ENCODE measurements at regions not wholly inside any gene's neighbourhood (a gene's known extent, or its start where the extent isn't known, plus 50 kb on each side); places are given as distances from the start of the nearest gene placed in this dataset.

DNA sequence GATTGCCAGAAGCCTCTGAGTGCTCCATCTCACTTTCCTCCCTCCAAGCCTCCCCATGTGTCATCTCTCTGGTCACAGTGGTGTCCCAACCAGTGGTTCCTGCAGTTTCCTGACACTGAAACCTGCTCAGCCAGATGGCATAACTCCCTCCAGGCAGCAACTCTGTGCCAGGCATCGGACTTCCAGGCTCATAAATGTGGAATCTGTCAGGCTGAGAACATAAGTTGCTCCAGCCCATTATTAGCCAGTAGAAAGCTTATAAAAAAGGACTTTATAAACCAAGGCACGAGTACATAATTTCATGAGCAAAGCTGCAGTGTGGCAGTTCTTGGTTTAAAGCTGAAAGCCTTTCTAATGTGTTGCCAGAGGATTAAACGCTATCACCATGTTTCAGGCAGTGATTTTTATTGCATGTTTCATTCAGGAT lies 194.3 kb downstream of the DACT1 start (continued):
- TF ChIP-seq KDM4A (IDR thresholded peaks at IDR 0.05; ENCODE audit: low read depth, low read length, severe bottlenecking) (no peak), CHD2 (IDR thresholded peaks at IDR 0.05; ENCODE audit: low read length) (no peak), MAFK (IDR thresholded peaks at IDR 0.05; ENCODE audit: low read depth, low read length) (no peak)
- TF ChIP-seq, protein P1, sequence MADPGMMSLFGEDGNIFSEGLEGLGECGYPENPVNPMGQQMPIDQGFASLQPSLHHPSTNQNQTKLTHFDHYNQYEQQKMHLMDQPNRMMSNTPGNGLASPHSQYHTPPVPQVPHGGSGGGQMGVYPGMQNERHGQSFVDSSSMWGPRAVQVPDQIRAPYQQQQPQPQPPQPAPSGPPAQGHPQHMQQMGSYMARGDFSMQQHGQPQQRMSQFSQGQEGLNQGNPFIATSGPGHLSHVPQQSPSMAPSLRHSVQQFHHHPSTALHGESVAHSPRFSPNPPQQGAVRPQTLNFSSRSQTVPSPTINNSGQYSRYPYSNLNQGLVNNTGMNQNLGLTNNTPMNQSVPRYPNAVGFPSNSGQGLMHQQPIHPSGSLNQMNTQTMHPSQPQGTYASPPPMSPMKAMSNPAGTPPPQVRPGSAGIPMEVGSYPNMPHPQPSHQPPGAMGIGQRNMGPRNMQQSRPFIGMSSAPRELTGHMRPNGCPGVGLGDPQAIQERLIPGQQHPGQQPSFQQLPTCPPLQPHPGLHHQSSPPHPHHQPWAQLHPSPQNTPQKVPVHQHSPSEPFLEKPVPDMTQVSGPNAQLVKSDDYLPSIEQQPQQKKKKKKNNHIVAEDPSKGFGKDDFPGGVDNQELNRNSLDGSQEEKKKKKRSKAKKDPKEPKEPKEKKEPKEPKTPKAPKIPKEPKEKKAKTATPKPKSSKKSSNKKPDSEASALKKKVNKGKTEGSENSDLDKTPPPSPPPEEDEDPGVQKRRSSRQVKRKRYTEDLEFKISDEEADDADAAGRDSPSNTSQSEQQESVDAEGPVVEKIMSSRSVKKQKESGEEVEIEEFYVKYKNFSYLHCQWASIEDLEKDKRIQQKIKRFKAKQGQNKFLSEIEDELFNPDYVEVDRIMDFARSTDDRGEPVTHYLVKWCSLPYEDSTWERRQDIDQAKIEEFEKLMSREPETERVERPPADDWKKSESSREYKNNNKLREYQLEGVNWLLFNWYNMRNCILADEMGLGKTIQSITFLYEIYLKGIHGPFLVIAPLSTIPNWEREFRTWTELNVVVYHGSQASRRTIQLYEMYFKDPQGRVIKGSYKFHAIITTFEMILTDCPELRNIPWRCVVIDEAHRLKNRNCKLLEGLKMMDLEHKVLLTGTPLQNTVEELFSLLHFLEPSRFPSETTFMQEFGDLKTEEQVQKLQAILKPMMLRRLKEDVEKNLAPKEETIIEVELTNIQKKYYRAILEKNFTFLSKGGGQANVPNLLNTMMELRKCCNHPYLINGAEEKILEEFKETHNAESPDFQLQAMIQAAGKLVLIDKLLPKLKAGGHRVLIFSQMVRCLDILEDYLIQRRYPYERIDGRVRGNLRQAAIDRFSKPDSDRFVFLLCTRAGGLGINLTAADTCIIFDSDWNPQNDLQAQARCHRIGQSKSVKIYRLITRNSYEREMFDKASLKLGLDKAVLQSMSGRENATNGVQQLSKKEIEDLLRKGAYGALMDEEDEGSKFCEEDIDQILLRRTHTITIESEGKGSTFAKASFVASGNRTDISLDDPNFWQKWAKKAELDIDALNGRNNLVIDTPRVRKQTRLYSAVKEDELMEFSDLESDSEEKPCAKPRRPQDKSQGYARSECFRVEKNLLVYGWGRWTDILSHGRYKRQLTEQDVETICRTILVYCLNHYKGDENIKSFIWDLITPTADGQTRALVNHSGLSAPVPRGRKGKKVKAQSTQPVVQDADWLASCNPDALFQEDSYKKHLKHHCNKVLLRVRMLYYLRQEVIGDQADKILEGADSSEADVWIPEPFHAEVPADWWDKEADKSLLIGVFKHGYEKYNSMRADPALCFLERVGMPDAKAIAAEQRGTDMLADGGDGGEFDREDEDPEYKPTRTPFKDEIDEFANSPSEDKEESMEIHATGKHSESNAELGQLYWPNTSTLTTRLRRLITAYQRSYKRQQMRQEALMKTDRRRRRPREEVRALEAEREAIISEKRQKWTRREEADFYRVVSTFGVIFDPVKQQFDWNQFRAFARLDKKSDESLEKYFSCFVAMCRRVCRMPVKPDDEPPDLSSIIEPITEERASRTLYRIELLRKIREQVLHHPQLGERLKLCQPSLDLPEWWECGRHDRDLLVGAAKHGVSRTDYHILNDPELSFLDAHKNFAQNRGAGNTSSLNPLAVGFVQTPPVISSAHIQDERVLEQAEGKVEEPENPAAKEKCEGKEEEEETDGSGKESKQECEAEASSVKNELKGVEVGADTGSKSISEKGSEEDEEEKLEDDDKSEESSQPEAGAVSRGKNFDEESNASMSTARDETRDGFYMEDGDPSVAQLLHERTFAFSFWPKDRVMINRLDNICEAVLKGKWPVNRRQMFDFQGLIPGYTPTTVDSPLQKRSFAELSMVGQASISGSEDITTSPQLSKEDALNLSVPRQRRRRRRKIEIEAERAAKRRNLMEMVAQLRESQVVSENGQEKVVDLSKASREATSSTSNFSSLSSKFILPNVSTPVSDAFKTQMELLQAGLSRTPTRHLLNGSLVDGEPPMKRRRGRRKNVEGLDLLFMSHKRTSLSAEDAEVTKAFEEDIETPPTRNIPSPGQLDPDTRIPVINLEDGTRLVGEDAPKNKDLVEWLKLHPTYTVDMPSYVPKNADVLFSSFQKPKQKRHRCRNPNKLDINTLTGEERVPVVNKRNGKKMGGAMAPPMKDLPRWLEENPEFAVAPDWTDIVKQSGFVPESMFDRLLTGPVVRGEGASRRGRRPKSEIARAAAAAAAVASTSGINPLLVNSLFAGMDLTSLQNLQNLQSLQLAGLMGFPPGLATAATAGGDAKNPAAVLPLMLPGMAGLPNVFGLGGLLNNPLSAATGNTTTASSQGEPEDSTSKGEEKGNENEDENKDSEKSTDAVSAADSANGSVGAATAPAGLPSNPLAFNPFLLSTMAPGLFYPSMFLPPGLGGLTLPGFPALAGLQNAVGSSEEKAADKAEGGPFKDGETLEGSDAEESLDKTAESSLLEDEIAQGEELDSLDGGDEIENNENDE (IDR thresholded peaks at IDR 0.05; ENCODE audit: insufficient replicate concordance, low read length): no peak
